H1 (cell line): ENCODE measurements at regions not wholly inside any gene's neighbourhood (a gene's known extent, or its start where the extent isn't known, plus 50 kb on each side); places are given as distances from the start of the nearest gene placed in this dataset.

Experiments used
- CTCF ChIA-PET: fragments of 300-600 bp; sonication (Branson Sonifier 250); formaldehyde crosslinking; loops from one replicate; lab custom pipeline; 2021; ENCODE audit not compliant: partially characterized antibody; lab: Charles Lee
- POLR2A ChIA-PET: fragments of 300-600 bp; sonication (Branson Sonifier 250); formaldehyde crosslinking; loops from one replicate; lab custom pipeline; 2021; ENCODE audit warnings: inconsistent platforms; ENCODE audit not compliant: partially characterized antibody; lab: Charles Lee
- DNase-seq, 2 experiments: peaks; one replicate each; pipeline versions ENCODE4 v3.0.0 to v3.0.0-alpha.2; 2010 to 2022; ENCODE audit warnings: low spot score in 2 of 2, low read depth in 1 of 2, mixed read lengths in 1 of 2
- FAIRE-seq: peaks from 2 replicates; lab custom pipeline; 2011; peaks lifted over from hg19 to GRCh38; lab: Jason Lieb, UNC
- H2AFZ ChIP-seq: 2 replicates; pipeline ENCODE4 v1.8.1; 2012; ENCODE audit warnings: low read length, inconsistent platforms
- H2AK5ac ChIP-seq: 2 replicates; pipeline ENCODE4 v1.6.1; 2013; ENCODE audit warnings: low read depth, low read length
- H2BK120ac ChIP-seq: replicated peaks from 2 replicates; pipeline ENCODE3; 2013; ENCODE audit warnings: low read depth, low read length, inconsistent platforms
- H2BK12ac ChIP-seq: 2 replicates; pipeline ENCODE4 v1.6.1; 2013; ENCODE audit warnings: low read depth, low read length
- H2BK15ac ChIP-seq: 2 replicates; pipeline ENCODE4 v1.6.1; 2013; ENCODE audit warnings: low read length
- H2BK20ac ChIP-seq: 2 replicates; pipeline ENCODE4 v1.6.1; 2013; ENCODE audit warnings: low read length
- H2BK5ac ChIP-seq: 2 replicates; pipeline ENCODE4 v1.6.1; 2013; ENCODE audit warnings: low read depth, low read length
- H3K14ac ChIP-seq: 2 replicates; pipeline ENCODE4 v1.6.1; 2013; ENCODE audit warnings: inconsistent platforms; ENCODE audit not compliant: insufficient read length
- H3K18ac ChIP-seq: 2 replicates; pipeline ENCODE4 v1.6.1; 2013; ENCODE audit warnings: low read length; ENCODE audit errors: extremely low read depth
- H3K23ac ChIP-seq: 2 replicates; pipeline ENCODE4 v1.6.1; 2013; ENCODE audit warnings: inconsistent platforms; ENCODE audit not compliant: insufficient read length
- H3K23me2 ChIP-seq: 2 replicates; pipeline ENCODE4 v1.6.1; 2013; ENCODE audit warnings: low read depth, low read length
- H3K27ac ChIP-seq: 2 replicates; pipeline ENCODE4 v1.6.1; 2011; ENCODE audit warnings: low read depth, low read length, inconsistent platforms
- H3K27me3 ChIP-seq, 4 experiments: replicated peaks in 1 of 4; 1 replicate in 1 of 4; 2 replicates in 3 of 4; pipeline versions ENCODE4 v1.6.1 to v1.8.1; 2011 to 2013; ENCODE audit warnings: low read length in 3 of 4, mild to moderate bottlenecking in 3 of 4, inconsistent platforms in 2 of 4, mixed read lengths in 2 of 4, moderate library complexity in 1 of 4; ENCODE audit not compliant: control insufficient read depth in 3 of 4, insufficient read depth in 3 of 4; ENCODE audit errors: extremely low read depth in 1 of 4
- H3K36me3 ChIP-seq, 4 experiments: 2 replicates each; pipeline versions ENCODE4 v1.6.1 to v1.8.1; 2011 to 2013; ENCODE audit warnings: mild to moderate bottlenecking in 4 of 4, low read length in 3 of 4, moderate library complexity in 2 of 4, control low read depth in 1 of 4, inconsistent platforms in 1 of 4; ENCODE audit not compliant: insufficient read depth in 4 of 4, control insufficient read depth in 2 of 4
- H3K4ac ChIP-seq: replicated peaks from 2 replicates; pipeline ENCODE3; 2013; ENCODE audit warnings: low read length, low read depth, mixed read lengths, inconsistent platforms; ENCODE audit not compliant: insufficient read length
- H3K4me1 ChIP-seq, 4 experiments: replicated peaks in 1 of 4; 1 replicate in 1 of 4; 2 replicates in 3 of 4; pipeline versions ENCODE4 v1.6.1 to v1.8.1; 2011 to 2013; ENCODE audit warnings: low read length in 3 of 4, inconsistent platforms in 2 of 4, mixed read lengths in 1 of 4; ENCODE audit not compliant: insufficient read depth in 4 of 4, control insufficient read depth in 3 of 4
- H3K4me2 ChIP-seq, 2 experiments: 2 replicates each; pipeline versions ENCODE4 v1.6.1 to v1.8.1; 2011 to 2013; ENCODE audit warnings: low read depth in 2 of 2, low read length in 2 of 2, control low read depth in 1 of 2, inconsistent platforms in 1 of 2, mild to moderate bottlenecking in 1 of 2; ENCODE audit not compliant: insufficient read depth in 1 of 2
- H3K4me3 ChIP-seq, 4 experiments: fragments of 200-600, 300-600 bp in 1 of 4; sonication (generic), shearing (Covaris generic), sonication (Bioruptor Twin) in 1 of 4; 2 replicates each; pipeline versions ENCODE4 v1.5.1 to v1.8.1; 2011 to 2016; ENCODE audit warnings: low read length in 4 of 4, low read depth in 3 of 4, control low read depth in 2 of 4, inconsistent platforms in 2 of 4, mild to moderate bottlenecking in 2 of 4, mixed read lengths in 1 of 4, moderate library complexity in 1 of 4; ENCODE audit not compliant: insufficient read depth in 2 of 4; ENCODE audit errors: extremely low read depth in 1 of 4
- H3K56ac ChIP-seq: replicated peaks from 2 replicates; pipeline ENCODE3; 2013; ENCODE audit warnings: low read depth, mild to moderate bottlenecking, mixed read lengths, low read length, inconsistent platforms; ENCODE audit not compliant: insufficient read length
- H3K79me1 ChIP-seq: 2 replicates; pipeline ENCODE4 v1.6.1; 2013; ENCODE audit warnings: low read depth, low read length, control low read depth
- H3K79me2 ChIP-seq, 2 experiments: 2 replicates each; pipeline versions ENCODE4 v1.6.1 to v1.8.1; 2012 to 2013; ENCODE audit warnings: low read length in 2 of 2, mild to moderate bottlenecking in 2 of 2, inconsistent platforms in 1 of 2; ENCODE audit not compliant: insufficient read depth in 2 of 2, control insufficient read depth in 1 of 2
- H3K9ac ChIP-seq, 4 experiments: replicated peaks in 1 of 4; 1 replicate in 1 of 4; 2 replicates in 3 of 4; pipeline versions ENCODE4 v1.6.1 to v1.8.1; 2011 to 2013; ENCODE audit warnings: low read depth in 3 of 4, low read length in 3 of 4, control low read depth in 2 of 4, mild to moderate bottlenecking in 2 of 4, moderate library complexity in 2 of 4, inconsistent platforms in 1 of 4; ENCODE audit errors: extremely low read depth in 1 of 4
- H3K9me3 ChIP-seq, 2 experiments: 2 replicates each; pipeline versions ENCODE4 v1.6.1 to v1.8.1; 2012 to 2013; ENCODE audit warnings: mild to moderate bottlenecking in 2 of 2, moderate library complexity in 2 of 2, control low read depth in 1 of 2, inconsistent platforms in 1 of 2, low read depth in 1 of 2, low read length in 1 of 2, mixed read lengths in 1 of 2; ENCODE audit not compliant: insufficient read depth in 2 of 2
- H4K20me1 ChIP-seq, 2 experiments: replicated peaks in 1 of 2; 2 replicates each; pipeline versions ENCODE3 to v1.8.1; 2011 to 2013; ENCODE audit warnings: inconsistent platforms in 2 of 2, low read length in 2 of 2, mild to moderate bottlenecking in 1 of 2; ENCODE audit not compliant: insufficient read depth in 2 of 2, control insufficient read depth in 1 of 2
- H4K5ac ChIP-seq: 2 replicates; pipeline ENCODE4 v1.6.1; 2013; ENCODE audit warnings: low read length, low read depth, mixed read lengths, inconsistent platforms; ENCODE audit not compliant: insufficient read length
- H4K8ac ChIP-seq: 2 replicates; pipeline ENCODE4 v1.8.0; 2013; ENCODE audit warnings: mild to moderate bottlenecking, moderate library complexity, low read length, inconsistent platforms; ENCODE audit not compliant: insufficient read depth; ENCODE audit errors: extremely low read depth
- H4K91ac ChIP-seq: replicated peaks from 2 replicates; pipeline ENCODE3; 2013; ENCODE audit warnings: low read length, mixed read lengths, inconsistent platforms; ENCODE audit not compliant: insufficient read length
- BACH1 ChIP-seq: IDR thresholded peaks from 2 replicates; pipeline ENCODE4 v1.6.1; 2012; ENCODE audit warnings: low read length, improper control_type of control experiment
- HDAC6 ChIP-seq: IDR thresholded peaks from one replicate; pipeline ENCODE4 v1.7.1; 2012; ENCODE audit warnings: low read depth, mild to moderate bottlenecking, inconsistent platforms, low read length, moderate library complexity
- POLR2AphosphoS5 ChIP-seq: IDR thresholded peaks from 2 replicates; pipeline ENCODE4 v1.6.1; 2011; ENCODE audit warnings: low read depth, low read length
- TAF7 ChIP-seq: optimal IDR thresholded peaks from 2 replicates; pipeline ENCODE3; 2011; ENCODE audit warnings: low read depth, mild to moderate bottlenecking, inconsistent platforms, low read length, moderate library complexity, borderline replicate concordance
- WGBS, 2 experiments: shearing (Covaris generic) in 1 of 2; methylation state at CpG; one replicate each; pipeline versions ENCODE4 v1.1.6 to v1.1.7; 2013 to 2015; ENCODE audit warnings: low lambda C conversion rate in 2 of 2, mixed read lengths in 2 of 2, inconsistent platforms in 1 of 2, low coverage in 1 of 2, missing lambda C conversion rate in 1 of 2; ENCODE audit not compliant: insufficient replicate concordance in 2 of 2, insufficient coverage in 1 of 2, insufficient read length in 1 of 2; ENCODE audit errors: extremely low coverage in 1 of 2, missing lambda C conversion rate in 1 of 2; 5-methylcytosine and 5-hydroxymethylcytosine counted together

- Histone ChIP-seq H3K56ac (no peak overlapping the region), H4K91ac (no peak overlapping the region)
- TF ChIP-seq TAF7 (no peak), POLR2AphosphoS5 (no peak), HDAC6 (no peak), BACH1 (no peak)
Observed at GRCh38 chr4:84046551-84046950, 452.5 kb downstream of the NKX6-1 start.

More at GRCh38 chr4:84046551-84046950, 452.5 kb downstream of the NKX6-1 start:
- H2BK120ac ChIP-seq = no peak overlapping the region
- no peak overlapping the region for H2AK5ac ChIP-seq
- no peak overlapping the region for H3K9ac ChIP-seq
- H2BK20ac ChIP-seq = no peak overlapping the region
- no peak overlapping the region for H4K8ac ChIP-seq
- no peak for DNase-seq
- no peak overlapping the region for H2BK5ac ChIP-seq
- no peaks in the 10 kb centered on the region for H3K36me3 ChIP-seq
- H4K5ac ChIP-seq = no peak overlapping the region
- ChIA-PET POLR2A (no interaction called here), CTCF (no interaction called here)
- H3K4ac ChIP-seq = no peak overlapping the region
- no peak overlapping the region for H3K23ac ChIP-seq
- no peak overlapping the region for H2AFZ ChIP-seq
- no peak overlapping the region for H3K18ac ChIP-seq
- no peaks in the 10 kb centered on the region for H4K20me1 ChIP-seq
- H2BK12ac ChIP-seq = no peak overlapping the region
- no peaks in the 10 kb centered on the region for H3K79me2 ChIP-seq
- H3K9me3 ChIP-seq = no peaks in the 10 kb centered on the region
- H3K4me3 ChIP-seq = no peak overlapping the region
- H3K27ac ChIP-seq = no peak overlapping the region
- H3K14ac ChIP-seq = no peak overlapping the region
- H3K27me3 ChIP-seq = no peaks in the 10 kb centered on the region
- WGBS, 2 experiments = 96% methylated on average over 5 of the region's 5 CpGs; no CpG with 5 or more reads in 1 of the 2 experiments
- no peak overlapping the region for H2BK15ac ChIP-seq
- peaks cover 6 to 14% (median 8%) of the 10 kb centered on the region in 4 experiments; a peak in 5 of 7 replicates for H3K4me1 ChIP-seq
- no peaks in the 10 kb centered on the region for H3K79me1 ChIP-seq
- no peaks in the 10 kb centered on the region for H3K23me2 ChIP-seq
- no peak overlapping the region for H3K4me2 ChIP-seq
- FAIRE-seq = no peak
